ENCODE measurements at regions not wholly inside any gene's neighbourhood (a gene's known extent, or its start where the extent isn't known, plus 50 kb on each side); places are given as distances from the start of the nearest gene placed in this dataset.

- TF ChIP-seq CTCF (IDR thresholded peaks at IDR 0.05), result no peak
- TF ChIP-seq POLR2AphosphoS5 (IDR thresholded peaks at IDR 0.05), result no peak
Measured at GRCh38 chr2:17375262-17375661, 143.0 kb downstream of the RAD51AP2 start.

Data from sigmoid colon (tissue), 4 donors.